HFF-Myc (cell line): ENCODE measurements at regions not wholly inside any gene's neighbourhood (a gene's known extent, or its start where the extent isn't known, plus 50 kb on each side); places are given as distances from the start of the nearest gene placed in this dataset.

Experiments
- DNase-seq: peaks from one replicate; pipeline ENCODE4 v3.0.0-alpha.2; 2011; ENCODE audit warnings: low read depth; ENCODE audit errors: extremely low read depth
- H3K4me3 ChIP-seq: replicated peaks from 2 replicates; pipeline ENCODE4 v1.5.1; 2011; ENCODE audit warnings: low read depth, mild to moderate bottlenecking, control low read depth, low read length
- TF ChIP-seq, protein P1 (sequence below): IDR thresholded peaks from 2 replicates; pipeline ENCODE4 v1.5.1; 2012; ENCODE audit warnings: mild to moderate bottlenecking, low read depth, low read length, control low read depth; ENCODE audit errors: missing control alignments

GRCh38 chr10:65197935-65198334, 1676.7 kb downstream of the REEP3 start:
- H3K4me3 ChIP-seq, result no peak overlapping the region
- DNase-seq, result no peak
- TF ChIP-seq, protein P1, sequence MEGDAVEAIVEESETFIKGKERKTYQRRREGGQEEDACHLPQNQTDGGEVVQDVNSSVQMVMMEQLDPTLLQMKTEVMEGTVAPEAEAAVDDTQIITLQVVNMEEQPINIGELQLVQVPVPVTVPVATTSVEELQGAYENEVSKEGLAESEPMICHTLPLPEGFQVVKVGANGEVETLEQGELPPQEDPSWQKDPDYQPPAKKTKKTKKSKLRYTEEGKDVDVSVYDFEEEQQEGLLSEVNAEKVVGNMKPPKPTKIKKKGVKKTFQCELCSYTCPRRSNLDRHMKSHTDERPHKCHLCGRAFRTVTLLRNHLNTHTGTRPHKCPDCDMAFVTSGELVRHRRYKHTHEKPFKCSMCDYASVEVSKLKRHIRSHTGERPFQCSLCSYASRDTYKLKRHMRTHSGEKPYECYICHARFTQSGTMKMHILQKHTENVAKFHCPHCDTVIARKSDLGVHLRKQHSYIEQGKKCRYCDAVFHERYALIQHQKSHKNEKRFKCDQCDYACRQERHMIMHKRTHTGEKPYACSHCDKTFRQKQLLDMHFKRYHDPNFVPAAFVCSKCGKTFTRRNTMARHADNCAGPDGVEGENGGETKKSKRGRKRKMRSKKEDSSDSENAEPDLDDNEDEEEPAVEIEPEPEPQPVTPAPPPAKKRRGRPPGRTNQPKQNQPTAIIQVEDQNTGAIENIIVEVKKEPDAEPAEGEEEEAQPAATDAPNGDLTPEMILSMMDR, result no peak

- H3K4me3 ChIP-seq, result no peak overlapping the region
- TF ChIP-seq, protein P1, result no peak
- no peak for DNase-seq
Measured at GRCh38 chr10:65201491-65201890, 1680.3 kb downstream of the REEP3 start.

- DNase-seq, result no peak
- TF ChIP-seq, protein P1, result no peak
- H3K4me3 ChIP-seq, result no peak overlapping the region
Measured at GRCh38 chr10:65204999-65205398, 1683.8 kb downstream of the REEP3 start.

DNA sequence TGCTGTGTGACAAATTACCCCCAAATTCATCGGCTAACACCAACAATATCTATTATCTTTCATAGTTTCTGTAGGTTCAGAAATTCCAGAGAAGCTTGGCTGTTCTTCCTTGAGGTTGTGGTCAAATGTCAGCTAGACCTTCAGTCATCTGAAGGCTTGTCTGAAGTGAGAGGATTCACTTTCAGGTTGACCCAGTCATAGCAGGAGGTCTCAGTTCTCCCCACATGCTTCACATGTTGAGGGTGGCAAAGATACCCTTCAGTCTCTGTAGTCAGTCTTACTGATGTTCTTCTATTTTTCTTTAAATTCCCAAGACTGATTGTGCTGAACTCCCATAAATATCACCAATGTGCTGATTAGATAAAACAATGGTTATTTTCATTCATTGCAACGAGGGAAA, 1692.0 kb downstream of the REEP3 start:
- H3K4me3 ChIP-seq, result no peak overlapping the region
- no peak for DNase-seq
- TF ChIP-seq, protein P1, result no peak

DNA sequence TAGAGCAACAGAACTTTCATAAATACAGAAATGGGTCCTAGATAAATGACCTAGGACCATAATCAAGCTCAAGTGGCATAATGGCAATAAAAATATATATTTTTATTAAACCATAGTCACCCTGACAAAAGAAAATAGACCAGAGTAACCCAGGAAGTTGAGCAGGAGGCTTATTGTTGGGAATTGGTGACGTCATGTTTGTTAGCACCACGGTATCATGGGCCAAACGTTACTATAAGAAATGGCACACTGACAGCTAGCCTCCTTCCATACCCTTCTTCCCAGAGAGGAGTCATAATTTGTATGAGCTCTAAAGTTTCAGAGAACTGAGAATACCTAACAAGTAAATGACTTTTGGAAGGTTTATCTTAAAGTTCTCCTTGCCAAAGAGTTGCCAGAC, 1698.2 kb downstream of the REEP3 start:
- TF ChIP-seq, protein P1, result no peak
- no peak overlapping the region for H3K4me3 ChIP-seq
- DNase-seq, result no peak

GRCh38 chr10:65231148-65231547, 1694.7 kb upstream of the LRRTM3 start:
- DNase-seq, result no peak
- H3K4me3 ChIP-seq, result no peak overlapping the region
- TF ChIP-seq, protein P1, result no peak

DNA sequence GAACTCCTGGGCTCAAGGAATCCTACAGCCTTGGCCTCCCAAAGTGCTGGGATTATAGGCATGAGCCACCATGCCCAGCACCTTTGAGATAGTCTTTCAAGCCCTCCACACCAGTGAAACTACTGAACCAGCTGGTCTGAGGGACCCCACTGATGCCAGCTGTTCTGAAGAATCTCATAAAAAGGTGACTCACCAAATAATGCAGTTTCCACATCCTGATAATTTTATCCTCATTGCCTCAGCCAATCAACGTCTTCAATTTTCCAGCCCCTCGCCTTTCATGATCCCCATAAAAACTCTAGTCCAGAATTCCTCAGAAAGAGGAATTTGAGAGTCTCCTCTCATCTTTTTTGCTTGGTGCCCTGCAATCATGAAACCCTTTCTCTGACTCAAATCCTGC, 1691.6 kb upstream of the LRRTM3 start:
- TF ChIP-seq, protein P1, result no peak
- H3K4me3 ChIP-seq, result no peak overlapping the region
- no peak for DNase-seq
